Ishikawa (cell line): ENCODE measurements at regions not wholly inside any gene's neighbourhood (a gene's known extent, or its start where the extent isn't known, plus 50 kb on each side); places are given as distances from the start of the nearest gene placed in this dataset.

Experiments used
- CEBPB ChIP-seq: IDR thresholded peaks from 2 replicates; pipeline ENCODE4 v1.6.1; 2012
- CREB1 ChIP-seq: IDR thresholded peaks from 2 replicates; pipeline ENCODE4 v1.6.1; 2012; ENCODE audit warnings: low read depth
- EP300 ChIP-seq: IDR thresholded peaks from 2 replicates; pipeline ENCODE4 v1.6.1; 2012; ENCODE audit warnings: borderline replicate concordance
- FOXM1 ChIP-seq: IDR thresholded peaks from 2 replicates; pipeline ENCODE4 v1.6.1; 2012; ENCODE audit warnings: low read depth, borderline replicate concordance
- TAF1 ChIP-seq: IDR thresholded peaks from 2 replicates; pipeline ENCODE4 v1.6.1; 2012; ENCODE audit warnings: low read depth, mild to moderate bottlenecking
- TCF12 ChIP-seq: IDR thresholded peaks from 2 replicates; pipeline ENCODE4 v1.6.1; 2012; ENCODE audit warnings: low read depth
- TEAD4 ChIP-seq: IDR thresholded peaks from 2 replicates; pipeline ENCODE4 v1.6.1; 2012

- TF ChIP-seq CEBPB (no peak), CREB1 (no peak), FOXM1 (no peak), TCF12 (no peak), TEAD4 (no peak), TAF1 (no peak), EP300 (no peak)
Measured at GRCh38 chr6:54601600-54602300, 244.8 kb upstream of the FAM83B start.
